ENCODE measurements at regions not wholly inside any gene's neighbourhood (a gene's known extent, or its start where the extent isn't known, plus 50 kb on each side); places are given as distances from the start of the nearest gene placed in this dataset.

GRCh38 chr1:78426408-78426807, 64.4 kb upstream of the PTGFR start:
- no peak for DNase-seq (ENCODE audit: low spot score)

GRCh38 chr1:78427506-78427905, 63.3 kb upstream of the PTGFR start:
- DNase-seq (ENCODE audit: low spot score) = no peak

- no peak for DNase-seq (ENCODE audit: low spot score)
Observed at GRCh38 chr1:78432016-78432415, 58.8 kb upstream of the PTGFR start.

GRCh38 chr1:78434351-78434750, 56.4 kb upstream of the PTGFR start:
- DNase-seq (ENCODE audit: low spot score) = no peak

- no peak for DNase-seq (ENCODE audit: low spot score)
Observed at GRCh38 chr1:78436961-78437360, 53.8 kb upstream of the PTGFR start.

- DNase-seq (ENCODE audit: low spot score) = no peak
Observed at GRCh38 chr1:78437396-78437795, 53.4 kb upstream of the PTGFR start.

- DNase-seq (ENCODE audit: low spot score) = no peak
Observed at GRCh38 chr1:78437941-78438340, 52.8 kb upstream of the PTGFR start.

GRCh38 chr1:78440381-78440793, 50.4 kb upstream of the PTGFR start:
- DNase-seq (ENCODE audit: low spot score) = no peak
